Activated CD4-positive, alpha-beta T cell treated with anti-CD3 and anti-CD28 coated beads, Interleukin-2, amount 50 U/mL, for 24 hours (primary cell): ENCODE measurements at regions not wholly inside any gene's neighbourhood (a gene's known extent, or its start where the extent isn't known, plus 50 kb on each side); places are given as distances from the start of the nearest gene placed in this dataset.

Experiments
- DNase-seq, 2 donors: peaks; one replicate each; pipeline ENCODE4 v3.0.0-alpha.2; 2020; ENCODE audit warnings: low read depth in 1 of 2, low spot score in 1 of 2

- no peak for DNase-seq
These were observed 1072.3 kb downstream of the RAPGEF2 start for GRCh38 chr4:160175064-160175643.

DNA sequence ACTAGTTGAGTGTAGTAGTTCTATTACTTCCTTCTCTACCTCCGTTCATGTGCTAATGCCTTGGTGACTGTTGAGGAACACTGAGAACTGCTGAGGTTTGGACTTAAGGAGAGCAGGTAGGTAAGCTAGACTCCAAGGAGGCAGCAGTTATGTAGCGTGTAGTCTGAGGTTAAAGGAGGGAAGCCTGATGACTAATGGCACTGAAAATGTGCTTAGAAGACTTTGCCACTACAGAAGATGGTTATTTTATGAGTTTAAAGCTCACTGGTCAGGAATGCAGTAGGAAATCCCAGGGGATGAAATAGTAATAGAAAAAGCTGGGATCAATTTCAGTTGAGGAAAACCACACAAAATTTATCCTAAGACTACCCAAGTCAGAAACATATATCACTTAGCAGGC lies 1077.3 kb downstream of the RAPGEF2 start:
- DNase-seq, result no peak

DNA sequence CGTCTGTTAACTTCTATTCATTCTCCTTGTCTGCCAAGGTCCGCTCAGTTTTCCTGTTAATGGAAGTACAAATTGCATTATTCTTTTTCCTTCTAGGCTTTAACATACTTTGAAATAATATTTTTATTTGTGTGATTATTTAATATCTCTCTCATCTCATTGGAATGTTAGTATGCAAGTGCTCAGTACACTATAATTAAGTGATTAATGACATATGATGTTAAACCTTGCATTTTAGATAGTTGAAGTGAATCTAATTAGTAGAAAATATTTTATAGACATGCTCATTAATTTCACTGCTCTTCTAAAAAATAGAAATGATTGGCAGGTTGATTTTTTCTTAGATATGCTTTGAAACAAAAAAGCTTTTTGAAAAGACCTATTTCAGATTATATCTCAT lies 1079.8 kb downstream of the RAPGEF2 start:
- DNase-seq, result no peak

GRCh38 chr4:160184884-160185283 lies 1082.0 kb downstream of the RAPGEF2 start:
- no peak for DNase-seq

DNA sequence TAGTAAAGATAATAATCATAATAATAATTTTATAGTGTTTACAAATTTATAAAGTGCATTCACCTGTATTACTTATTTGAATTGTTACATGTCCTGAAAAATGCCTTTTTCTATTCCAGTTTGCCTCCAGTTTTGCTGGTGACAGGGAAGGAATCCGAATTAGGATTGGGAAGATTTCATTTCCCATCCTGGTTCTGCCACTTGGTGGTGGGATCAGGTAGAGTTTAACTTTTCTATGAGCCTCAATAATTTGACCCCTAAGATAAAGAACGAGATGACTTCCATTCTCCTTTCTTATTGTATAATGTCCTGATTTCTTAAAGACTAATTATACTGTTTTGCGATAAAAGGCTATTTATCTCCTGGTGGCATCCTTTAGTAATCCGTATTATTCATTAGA lies 1090.9 kb downstream of the RAPGEF2 start:
- DNase-seq, result no peak

- DNase-seq, result no peak
These were observed 1091.8 kb downstream of the RAPGEF2 start for GRCh38 chr4:160194716-160195115.

DNA sequence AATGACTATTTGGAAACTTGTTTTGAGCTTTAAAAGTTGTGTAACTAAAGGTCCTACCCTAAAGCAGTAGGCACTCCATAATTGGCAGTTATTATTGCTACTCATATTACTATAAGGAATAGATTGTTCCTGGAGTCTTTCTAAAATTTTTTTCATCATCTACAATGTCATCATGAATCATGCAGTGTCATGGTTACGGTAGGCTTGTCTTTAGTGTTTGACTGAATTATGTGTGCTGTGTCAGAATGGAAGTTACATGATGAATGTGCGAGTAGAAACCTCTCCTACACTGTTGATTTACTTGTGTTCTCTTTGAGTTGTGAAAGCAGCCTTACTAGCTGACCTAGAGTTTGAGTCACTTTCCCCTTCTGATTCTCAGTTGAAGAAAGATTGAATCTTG lies 1099.9 kb downstream of the RAPGEF2 start:
- DNase-seq, result no peak

DNA sequence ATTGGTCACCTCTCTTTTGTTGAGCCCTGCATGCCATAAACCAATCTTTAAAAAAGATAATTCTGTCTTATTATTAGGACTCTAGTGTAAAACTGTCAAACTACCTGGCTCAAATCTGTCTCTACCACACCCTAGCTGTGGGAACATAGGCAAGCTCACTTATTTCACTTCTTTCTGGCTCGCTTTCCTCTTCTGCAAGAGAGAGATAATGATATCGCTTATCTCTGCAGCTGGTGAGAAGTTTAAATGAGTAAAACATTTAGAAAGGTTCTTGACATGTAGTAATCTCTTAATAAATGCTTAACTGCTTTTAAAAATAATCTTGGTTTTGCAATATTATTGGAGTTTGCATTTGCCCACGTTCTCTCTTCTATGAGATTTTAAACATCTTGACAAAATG lies 1109.2 kb downstream of the RAPGEF2 start:
- DNase-seq, result no peak

- no peak for DNase-seq
These were observed 1110.5 kb downstream of the RAPGEF2 start for GRCh38 chr4:160213366-160213765.

DNA sequence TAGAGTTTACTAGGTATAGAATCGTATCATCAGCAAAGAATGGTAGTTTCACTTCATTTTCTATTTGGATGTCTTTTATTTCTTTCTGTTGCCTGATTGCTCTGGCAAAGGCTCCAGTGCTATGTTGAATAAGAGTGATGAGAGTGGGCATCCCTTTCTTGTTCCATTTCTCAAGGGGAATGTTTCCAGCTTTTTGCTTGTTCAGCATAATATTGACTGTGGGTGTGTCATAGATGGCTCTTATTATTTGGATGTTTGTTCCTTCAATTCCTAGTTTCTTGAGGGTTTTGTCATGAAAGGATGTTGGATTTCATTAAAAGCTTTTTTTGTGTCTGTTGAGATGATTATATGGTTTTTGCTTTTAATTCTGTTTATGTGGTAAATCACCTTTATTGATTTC lies 1114.5 kb downstream of the RAPGEF2 start:
- DNase-seq, result no peak

DNA sequence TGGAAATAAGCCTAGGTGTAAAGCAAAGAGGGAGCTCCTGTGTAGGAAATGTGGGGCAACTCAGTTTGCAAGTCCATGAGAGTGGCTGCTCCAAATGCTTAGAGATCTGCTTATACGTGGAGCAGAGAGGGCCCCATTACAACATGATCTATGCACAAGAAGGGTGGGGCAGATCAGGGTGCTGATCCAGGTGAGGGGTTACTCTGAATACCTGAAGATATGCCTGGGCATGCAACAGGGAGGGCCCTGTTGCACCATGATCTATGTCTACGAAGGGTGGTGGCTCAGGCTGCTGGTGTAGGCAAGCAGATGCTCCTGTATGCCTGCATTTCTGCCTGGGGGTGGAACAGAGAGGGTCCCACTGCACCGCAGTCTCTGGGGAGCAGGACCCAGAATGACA lies 1121.2 kb downstream of the RAPGEF2 start:
- no peak for DNase-seq

DNA sequence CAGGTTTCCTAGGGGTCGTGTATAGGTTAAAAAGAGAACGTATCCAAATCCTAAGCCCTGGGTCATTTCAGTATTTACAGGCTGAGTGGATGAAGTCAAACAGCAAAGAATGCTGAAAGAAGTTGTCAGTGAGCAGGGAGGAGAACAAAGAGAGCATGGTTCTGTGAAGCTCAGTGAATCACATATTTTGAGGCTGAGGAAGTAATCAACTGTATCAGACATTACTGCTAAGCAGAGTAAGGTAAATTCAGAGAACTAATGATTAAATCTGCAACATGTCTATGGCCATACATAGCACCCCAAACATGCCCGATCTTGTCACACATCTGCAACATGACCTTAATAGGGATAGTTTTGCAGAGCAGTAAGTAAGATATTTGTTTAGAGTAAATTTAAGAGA lies 1130.3 kb downstream of the RAPGEF2 start:
- DNase-seq, result no peak

GRCh38 chr4:160235285-160235684 lies 1132.4 kb downstream of the RAPGEF2 start:
- DNase-seq, result no peak

GRCh38 chr4:160235771-160236170 lies 1132.9 kb downstream of the RAPGEF2 start:
- no peak for DNase-seq

- no peak for DNase-seq
These were observed 1135.9 kb downstream of the RAPGEF2 start for GRCh38 chr4:160238790-160239189.

GRCh38 chr4:160247091-160247656 lies 1144.3 kb downstream of the RAPGEF2 start:
- DNase-seq, result no peak

DNA sequence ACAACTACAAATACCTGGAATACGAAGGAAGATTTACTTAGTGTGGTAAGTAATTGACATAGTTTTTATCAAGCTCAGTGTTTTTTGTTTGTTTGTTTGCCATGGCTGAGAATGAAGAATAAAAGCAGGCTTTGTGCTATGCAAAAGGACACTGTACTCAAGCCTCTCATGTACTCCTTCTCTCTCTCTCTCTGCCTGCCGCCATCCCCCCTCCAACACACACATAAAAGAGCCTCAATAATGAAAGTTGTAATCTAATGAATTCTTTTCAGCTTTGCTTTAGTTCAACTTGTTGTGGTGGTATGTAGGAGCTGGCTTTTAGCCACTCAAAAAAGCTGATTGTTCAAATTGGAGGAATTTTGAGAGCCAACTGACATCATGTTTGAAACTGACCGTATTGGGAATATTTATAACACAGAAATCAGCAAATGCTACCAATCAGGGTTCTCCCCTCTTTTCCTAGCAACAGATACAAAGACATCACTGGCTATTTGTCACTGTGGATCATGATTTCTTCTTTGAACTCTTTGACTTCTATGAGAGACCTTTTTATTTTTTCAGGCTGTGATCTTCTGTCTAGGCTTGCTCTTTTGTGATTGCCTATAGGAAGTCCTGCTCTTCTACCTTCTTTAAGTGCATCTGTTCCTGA lies 1148.8 kb downstream of the RAPGEF2 start:
- DNase-seq, result no peak

- no peak for DNase-seq
These were observed 1154.4 kb downstream of the RAPGEF2 start for GRCh38 chr4:160257318-160257717.

DNA sequence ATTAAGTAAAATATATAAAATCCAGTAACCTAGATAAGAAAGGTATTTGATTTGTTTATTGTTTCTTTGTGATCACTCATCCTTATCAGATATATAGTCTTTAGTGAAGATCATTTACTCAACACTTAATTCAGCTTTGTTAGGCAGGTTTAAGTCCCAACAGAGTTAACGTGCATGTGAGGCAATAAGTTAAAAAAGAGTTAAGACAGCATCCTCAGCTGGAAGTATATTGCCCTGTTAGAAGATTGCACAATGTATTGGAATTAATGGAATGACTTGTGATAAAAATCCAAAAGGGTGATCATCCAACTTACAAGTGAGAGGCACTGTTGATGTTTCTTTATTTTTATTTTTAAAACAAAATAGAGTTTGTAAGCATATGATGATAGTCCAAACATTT lies 1162.1 kb downstream of the RAPGEF2 start:
- DNase-seq, result no peak

DNA sequence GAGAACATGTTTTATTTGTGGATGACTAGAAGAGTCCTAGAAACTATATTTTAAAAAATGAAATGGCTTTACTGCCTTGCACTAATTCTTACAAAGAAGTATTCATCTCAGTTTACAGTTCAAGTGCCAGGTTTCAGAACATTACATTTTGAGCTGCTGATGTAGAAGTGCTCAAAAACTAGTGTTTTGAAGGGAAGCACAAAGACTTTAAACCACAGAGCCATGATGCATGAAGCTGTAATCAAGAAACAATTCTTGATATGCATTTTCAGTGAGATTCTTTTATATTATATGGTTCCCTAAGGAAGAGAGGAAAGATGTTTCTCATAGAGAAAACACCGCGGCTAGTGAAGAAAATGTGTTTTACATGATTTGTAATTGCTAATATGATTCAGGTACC lies 1163.0 kb downstream of the RAPGEF2 start:
- DNase-seq, result no peak

DNA sequence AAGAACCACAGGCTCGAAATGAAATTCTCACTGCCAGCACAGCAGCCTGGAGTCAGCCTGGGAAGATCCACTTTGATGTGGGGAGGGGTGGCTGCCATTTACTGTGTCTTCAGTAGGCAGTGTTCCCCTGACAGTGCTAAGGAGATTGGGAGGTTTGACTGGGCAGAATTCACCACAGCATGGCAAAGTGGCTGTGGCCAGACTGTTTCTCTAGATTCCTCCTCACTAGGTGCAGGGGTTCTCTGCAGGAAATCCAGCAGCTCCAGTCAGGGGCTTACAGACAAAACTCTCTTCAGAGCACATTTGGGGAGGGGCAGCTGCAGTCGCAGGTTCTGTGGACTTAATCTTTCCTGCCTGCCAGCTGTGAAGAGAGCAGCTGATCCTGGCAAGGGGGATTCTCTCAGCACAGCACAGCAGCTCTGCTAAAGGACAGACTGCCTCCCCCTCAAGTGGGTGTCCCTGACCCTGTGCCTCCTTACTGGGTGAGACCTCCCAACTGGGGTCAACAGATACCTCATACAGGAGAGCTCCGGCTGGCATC lies 1174.0 kb downstream of the RAPGEF2 start:
- no peak for DNase-seq

GRCh38 chr4:160283081-160283480 lies 1180.2 kb downstream of the RAPGEF2 start:
- DNase-seq, result no peak

- no peak for DNase-seq
These were observed 1181.6 kb downstream of the RAPGEF2 start for GRCh38 chr4:160284516-160284915.
